Skeletal muscle satellite cell (primary cell): ENCODE measurements at regions not wholly inside any gene's neighbourhood (a gene's known extent, or its start where the extent isn't known, plus 50 kb on each side); places are given as distances from the start of the nearest gene placed in this dataset.
"Not testable (repeated sequence)": the region's sequence is repeated elsewhere in the genome, so short reads cannot be mapped to it uniquely, and the experiment has no call there.

Experiments
- H3K27me3 ChIP-seq: 2 replicates; pipeline ENCODE4 v1.7.0; 2013; ENCODE audit warnings: low read length; ENCODE audit not compliant: control insufficient read depth, insufficient read depth
- H3K36me3 ChIP-seq: 2 replicates; pipeline ENCODE4 v1.7.0; 2013; ENCODE audit warnings: mild to moderate bottlenecking, control low read depth, low read length; ENCODE audit not compliant: insufficient read depth
- H3K4me1 ChIP-seq: 2 replicates; pipeline ENCODE4 v1.7.0; 2013; ENCODE audit warnings: low read length; ENCODE audit not compliant: control insufficient read depth, insufficient read depth
- H3K4me2 ChIP-seq: 2 replicates; pipeline ENCODE4 v1.7.0; 2013; ENCODE audit warnings: mild to moderate bottlenecking, low read length
- H3K4me3 ChIP-seq: 2 replicates; pipeline ENCODE4 v1.7.0; 2013; ENCODE audit warnings: low read length
- H3K9ac ChIP-seq: 2 replicates; pipeline ENCODE4 v1.7.0; 2013; ENCODE audit warnings: mild to moderate bottlenecking, low read depth, low read length, moderate library complexity
- H3K9me3 ChIP-seq: replicated peaks from 2 replicates; pipeline ENCODE4 v1.7.0; 2013; ENCODE audit warnings: mild to moderate bottlenecking, control low read depth, low read length

GRCh38 chrX:137882960-137883359, 317.0 kb downstream of the ZIC3 start:
- no peak overlapping the region for H3K4me3 ChIP-seq
- no peaks in the 10 kb centered on the region for H3K27me3 ChIP-seq
- H3K4me2 ChIP-seq: no peak overlapping the region
- H3K9me3 ChIP-seq: no peaks in the 10 kb centered on the region
- no peaks in the 10 kb centered on the region for H3K36me3 ChIP-seq
- H3K9ac ChIP-seq: no peak overlapping the region
- H3K4me1 ChIP-seq: no peaks in the 10 kb centered on the region

- H3K27me3 ChIP-seq, H3K9me3 ChIP-seq, H3K4me2 ChIP-seq, H3K36me3 ChIP-seq, H3K4me3 ChIP-seq, H3K9ac ChIP-seq, H3K4me1 ChIP-seq: not testable (repeated sequence)
Measured at GRCh38 chrX:137884813-137885212, 318.9 kb downstream of the ZIC3 start.

- Histone ChIP-seq H3K36me3 (no peaks in the 10 kb centered on the region), H3K9ac (no peak overlapping the region), H3K4me3 (no peak overlapping the region), H3K4me1 (no peaks in the 10 kb centered on the region), H3K9me3 (no peaks in the 10 kb centered on the region), H3K27me3 (no peaks in the 10 kb centered on the region), H3K4me2 (no peak overlapping the region)
Measured at GRCh38 chrX:137891431-137891830, 325.5 kb downstream of the ZIC3 start.

GRCh38 chrX:137896123-137896522, 330.2 kb downstream of the ZIC3 start:
- Histone ChIP-seq H3K9ac (no peak overlapping the region), H3K36me3 (no peaks in the 10 kb centered on the region), H3K4me2 (no peak overlapping the region), H3K4me1 (no peaks in the 10 kb centered on the region), H3K9me3 (no peaks in the 10 kb centered on the region), H3K27me3 (no peaks in the 10 kb centered on the region), H3K4me3 (no peak overlapping the region)

GRCh38 chrX:137915466-137915865, 349.5 kb downstream of the ZIC3 start:
- Histone ChIP-seq H3K9me3 (no peaks in the 10 kb centered on the region), H3K36me3 (no peaks in the 10 kb centered on the region), H3K4me3 (no peak overlapping the region), H3K9ac (no peak overlapping the region), H3K4me2 (no peak overlapping the region), H3K4me1 (no peaks in the 10 kb centered on the region), H3K27me3 (no peaks in the 10 kb centered on the region)

DNA sequence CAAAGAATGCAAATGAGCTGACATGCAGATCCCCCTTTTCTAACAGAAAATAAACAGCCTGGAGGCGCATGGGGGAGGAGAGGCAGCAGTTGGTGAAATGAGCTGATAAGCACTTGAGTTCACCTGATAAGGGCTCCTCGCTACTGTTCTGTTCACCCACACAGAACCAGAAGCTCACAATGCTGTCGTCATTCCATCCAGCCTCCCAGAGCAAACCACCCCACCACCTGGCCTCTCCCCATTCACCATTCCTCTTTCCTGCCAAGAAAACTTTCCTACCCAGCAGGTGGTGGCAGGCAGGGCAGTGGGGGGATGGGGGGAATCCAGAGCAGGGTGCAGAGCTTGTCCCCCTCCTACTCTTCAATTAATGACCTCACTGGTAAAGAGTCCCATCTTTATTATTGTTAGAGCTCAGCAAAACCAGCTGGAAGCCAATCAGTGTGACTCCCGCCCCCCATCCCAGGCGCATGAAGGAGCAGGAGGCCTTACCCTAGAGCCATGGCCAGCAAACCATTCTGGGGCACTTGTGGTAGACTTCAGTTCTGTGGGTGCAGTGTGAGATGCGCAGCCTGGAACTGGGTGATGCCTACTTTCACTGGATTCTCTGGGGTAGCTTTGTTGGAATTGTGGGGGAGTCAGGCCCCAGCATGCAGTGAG, 350.3 kb downstream of the ZIC3 start:
- H3K9me3 ChIP-seq: no peaks in the 10 kb centered on the region
- H3K4me1 ChIP-seq: no peaks in the 10 kb centered on the region
- H3K9ac ChIP-seq: no peak overlapping the region
- H3K27me3 ChIP-seq: no peaks in the 10 kb centered on the region
- H3K4me2 ChIP-seq: no peak overlapping the region
- no peak overlapping the region for H3K4me3 ChIP-seq
- H3K36me3 ChIP-seq: no peaks in the 10 kb centered on the region

DNA sequence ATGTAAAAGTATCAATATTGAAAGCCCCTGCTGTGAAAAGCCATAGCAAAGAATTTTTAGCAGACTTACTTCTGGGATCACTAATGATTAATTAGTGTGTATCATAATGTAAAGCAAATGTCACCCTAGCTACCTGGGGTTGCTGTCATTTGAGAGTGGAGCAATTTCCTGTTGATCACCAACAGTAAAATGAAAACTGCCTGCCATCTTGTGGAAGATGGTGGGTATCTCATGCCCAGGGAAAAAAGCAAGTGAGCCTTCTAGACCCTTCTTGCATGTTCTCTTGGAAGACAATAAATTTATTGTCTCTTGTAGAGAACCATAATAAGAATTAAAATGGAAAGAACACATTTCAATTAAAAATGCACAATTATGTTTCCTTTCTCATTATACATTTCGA, 360.2 kb downstream of the ZIC3 start:
- no peaks in the 10 kb centered on the region for H3K9me3 ChIP-seq

GRCh38 chrX:137929951-137930350, 364.0 kb downstream of the ZIC3 start:
- Histone ChIP-seq H3K4me2 (no peak overlapping the region), H3K36me3 (no peaks in the 10 kb centered on the region), H3K4me1 (no peaks in the 10 kb centered on the region), H3K4me3 (no peak overlapping the region), H3K9ac (no peak overlapping the region), H3K9me3 (peaks cover 3% of the 10 kb centered on the region), H3K27me3 (no peaks in the 10 kb centered on the region)

More for the DNA sequence above, 360.2 kb downstream of the ZIC3 start:
- Histone ChIP-seq H3K4me3 (no peak overlapping the region), H3K36me3 (no peaks in the 10 kb centered on the region), H3K4me1 (no peaks in the 10 kb centered on the region), H3K9ac (no peak overlapping the region), H3K4me2 (no peak overlapping the region), H3K27me3 (no peaks in the 10 kb centered on the region)

- Histone ChIP-seq H3K4me1 (no peaks in the 10 kb centered on the region), H3K4me3 (no peak overlapping the region), H3K9ac (no peak overlapping the region), H3K36me3 (no peaks in the 10 kb centered on the region), H3K9me3 (peaks cover 3% of the 10 kb centered on the region), H3K27me3 (no peaks in the 10 kb centered on the region), H3K4me2 (no peak overlapping the region)
Measured at GRCh38 chrX:137930533-137930932, 364.6 kb downstream of the ZIC3 start.

DNA sequence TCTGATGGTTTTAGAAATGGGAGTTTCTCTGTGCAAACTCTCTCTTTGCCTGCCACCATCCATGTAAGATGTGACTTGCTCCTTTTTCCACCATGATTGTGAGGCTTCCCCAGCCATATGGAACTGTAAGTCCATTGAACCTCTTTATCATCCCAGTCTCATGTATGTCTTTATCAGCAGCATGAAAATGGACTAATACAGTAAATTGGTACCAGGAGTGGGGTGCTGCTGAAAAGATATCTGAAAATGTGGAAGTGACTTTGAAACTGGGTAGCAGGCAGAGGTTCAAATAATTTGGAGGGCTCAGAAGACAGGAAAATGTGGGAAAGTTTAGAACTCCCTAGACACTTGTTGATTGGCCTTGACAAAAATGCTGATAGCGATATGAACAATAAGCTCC, 368.3 kb downstream of the ZIC3 start:
- not testable (repeated sequence) for H3K27me3 ChIP-seq, H3K4me2 ChIP-seq, H3K36me3 ChIP-seq, H3K9me3 ChIP-seq, H3K9ac ChIP-seq, H3K4me1 ChIP-seq, H3K4me3 ChIP-seq

- not testable (repeated sequence) for H3K36me3 ChIP-seq, H3K27me3 ChIP-seq, H3K4me3 ChIP-seq, H3K9me3 ChIP-seq, H3K4me1 ChIP-seq, H3K9ac ChIP-seq, H3K4me2 ChIP-seq
Measured at GRCh38 chrX:137934887-137935286, 369.0 kb downstream of the ZIC3 start.

- H3K27me3 ChIP-seq: no peaks in the 10 kb centered on the region
- H3K4me2 ChIP-seq: no peak overlapping the region
- H3K4me3 ChIP-seq: no peak overlapping the region
- no peaks in the 10 kb centered on the region for H3K9me3 ChIP-seq
- no peak overlapping the region for H3K9ac ChIP-seq
- no peaks in the 10 kb centered on the region for H3K36me3 ChIP-seq
- H3K4me1 ChIP-seq: no peaks in the 10 kb centered on the region
Measured at GRCh38 chrX:137945470-137945869, 379.5 kb downstream of the ZIC3 start.
